ENCODE measurements at regions not wholly inside any gene's neighbourhood (a gene's known extent, or its start where the extent isn't known, plus 50 kb on each side); places are given as distances from the start of the nearest gene placed in this dataset.
"Not testable (repeated sequence)": the region's sequence is repeated elsewhere in the genome, so short reads cannot be mapped to it uniquely, and the experiment has no call there.

DNA sequence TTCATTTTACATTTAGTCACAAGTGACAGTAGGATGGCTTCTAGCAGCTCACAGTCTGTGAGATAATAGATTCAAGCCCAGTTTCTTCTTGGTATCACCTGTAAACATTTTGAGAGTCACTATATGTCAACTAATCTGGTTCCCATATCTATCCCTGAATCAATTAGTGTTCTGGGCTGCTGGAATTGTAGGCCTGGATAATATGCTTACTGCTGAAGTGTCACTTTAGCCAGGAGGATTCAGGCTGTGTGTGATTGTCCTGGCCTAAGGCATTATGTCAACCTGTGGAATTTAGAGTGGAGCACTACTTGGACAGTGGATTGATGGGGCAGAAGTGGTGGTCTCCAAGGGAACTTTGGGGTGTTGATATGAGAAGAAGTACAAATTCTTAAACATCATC, 1071.8 kb upstream of the CITED2 start:
- ATAC-seq, result no peak
- Histone ChIP-seq H3K36me3 (no peaks in the 10 kb centered on the region), H3K4me3 (no peak overlapping the region), H3K27ac (no peak overlapping the region), H3K4me1 (no peaks in the 10 kb centered on the region), H3K27me3 (ENCODE audit: low read depth) (no peaks in the 10 kb centered on the region), H3K9me3 (no peaks in the 10 kb centered on the region)
- intact Hi-C loops (cut with DNase I), result no loop called here
- DNase-seq, result no peak
- TF ChIP-seq CTCF (IDR thresholded peaks at IDR 0.05), result no peak

- Histone ChIP-seq H3K36me3 (no peaks in the 10 kb centered on the region), H3K27ac (no peak overlapping the region), H3K9me3 (no peaks in the 10 kb centered on the region), H3K4me1 (no peaks in the 10 kb centered on the region), H3K27me3 (ENCODE audit: low read depth) (no peaks in the 10 kb centered on the region), H3K4me3 (no peak overlapping the region)
- DNase-seq (no peak), ATAC-seq (no peak)
- TF ChIP-seq CTCF (IDR thresholded peaks at IDR 0.05), result no peak
- intact Hi-C loops (cut with DNase I), result no loop called here
Observed at GRCh38 chr6:140445474-140446004, 1071.1 kb upstream of the CITED2 start.

DNA sequence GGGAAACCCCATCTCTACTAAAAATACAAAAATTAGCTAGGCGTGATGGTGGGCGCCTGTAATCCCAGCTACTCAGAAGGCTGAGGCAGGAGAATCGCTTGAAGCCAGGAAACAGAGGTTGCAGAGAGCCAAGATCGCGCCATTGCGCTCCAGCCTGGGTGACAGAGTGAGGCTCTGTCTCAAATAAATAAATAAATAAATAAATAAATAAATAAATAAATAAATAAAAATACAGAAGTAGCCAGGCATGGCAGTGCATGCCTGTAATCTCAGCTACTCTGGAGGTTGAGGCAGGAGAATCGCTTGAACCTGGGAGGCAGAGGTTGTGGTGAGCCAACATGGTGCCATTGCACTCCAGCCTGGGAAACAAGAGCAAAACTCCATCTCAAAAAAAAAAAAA, 1068.7 kb upstream of the CITED2 start:
- H3K9me3 ChIP-seq; H3K27me3 ChIP-seq (ENCODE audit: low read depth); H3K36me3 ChIP-seq; ATAC-seq; H3K27ac ChIP-seq; H3K4me3 ChIP-seq; DNase-seq; intact Hi-C loops (cut with DNase I); H3K4me1 ChIP-seq: not testable (repeated sequence)

GRCh38 chr6:140441256-140441655, 1066.8 kb upstream of the CITED2 start:
- DNase-seq (peak; percentile 46), ATAC-seq (peak; percentile 79 to 83)
- Histone ChIP-seq H3K36me3 (no peaks in the 10 kb centered on the region), H3K27ac (no peak overlapping the region), H3K9me3 (no peaks in the 10 kb centered on the region), H3K4me3 (no peak overlapping the region), H3K4me1 (no peaks in the 10 kb centered on the region), H3K27me3 (ENCODE audit: low read depth) (no peaks in the 10 kb centered on the region)
- peak; percentile 55 for TF ChIP-seq CTCF (IDR thresholded peaks at IDR 0.05)
- intact Hi-C loops (cut with DNase I), result no loop called here

DNA sequence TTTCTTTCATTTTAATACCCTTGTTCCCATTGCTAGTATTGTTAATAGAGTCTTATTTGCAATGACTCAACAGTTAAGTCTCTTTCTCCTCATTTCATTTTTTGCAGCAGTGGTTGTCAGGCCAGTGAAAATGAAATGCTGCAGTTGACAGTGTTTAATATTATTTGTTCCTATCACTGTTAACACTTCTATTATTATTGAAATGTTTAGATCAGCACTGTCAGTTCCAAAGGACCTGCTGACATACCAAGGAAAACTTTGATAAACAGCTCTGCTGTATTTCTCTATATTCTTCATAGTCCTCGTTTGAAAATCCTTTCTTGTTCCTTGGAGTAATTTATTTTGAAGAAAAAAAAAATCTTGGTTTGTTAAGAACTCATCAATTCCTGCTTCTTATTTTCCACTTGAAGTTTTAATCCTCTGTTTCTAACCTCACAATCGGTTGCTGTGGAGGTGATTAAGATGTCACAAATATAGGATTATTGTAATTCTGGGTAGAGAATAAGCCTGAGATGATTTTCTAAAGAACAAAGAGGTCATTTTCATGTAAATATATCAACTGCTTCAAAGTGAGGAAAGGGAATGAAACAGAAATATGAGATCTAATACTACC, 1065.9 kb upstream of the CITED2 start:
- Histone ChIP-seq H3K27me3 (ENCODE audit: low read depth) (no peaks in the 10 kb centered on the region), H3K9me3 (no peaks in the 10 kb centered on the region), H3K4me1 (no peaks in the 10 kb centered on the region), H3K36me3 (no peaks in the 10 kb centered on the region), H3K27ac (no peak overlapping the region), H3K4me3 (no peak overlapping the region)
- no peak for DNase-seq
- ATAC-seq, result no peak
- TF ChIP-seq CTCF (IDR thresholded peaks at IDR 0.05), result no peak
- intact Hi-C loops (cut with DNase I), result no loop called here

DNA sequence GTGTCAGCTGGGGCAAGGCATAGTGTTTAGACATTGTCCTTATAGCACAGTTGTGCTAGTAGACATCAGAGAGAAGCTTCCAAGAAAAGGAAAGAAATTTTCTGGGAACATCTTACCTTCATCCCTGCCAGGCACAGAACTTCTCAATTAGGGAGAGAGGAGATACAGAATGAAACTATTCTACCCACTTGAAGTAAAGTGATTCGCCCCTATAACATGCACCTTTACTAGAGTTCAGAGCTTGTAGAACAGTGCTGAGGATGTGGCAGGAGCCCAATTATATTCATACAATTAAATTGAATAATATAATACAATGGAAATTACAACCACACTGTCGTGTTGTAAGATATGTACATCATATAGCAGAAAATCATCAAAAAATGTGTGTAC, 1063.9 kb upstream of the CITED2 start:
- ATAC-seq (no peak), DNase-seq (no peak)
- no peaks in the 10 kb centered on the region for H3K36me3 ChIP-seq
- intact Hi-C loops (cut with DNase I), result no loop called here
- H3K27me3 ChIP-seq (ENCODE audit: low read depth), result no peaks in the 10 kb centered on the region
- TF ChIP-seq CTCF (IDR thresholded peaks at IDR 0.05), result no peak
- H3K4me1 ChIP-seq, result no peaks in the 10 kb centered on the region
- no peak overlapping the region for H3K4me3 ChIP-seq
- no peaks in the 10 kb centered on the region for H3K9me3 ChIP-seq
- H3K27ac ChIP-seq, result no peak overlapping the region

Measured in lower lobe of right lung (tissue), 2 donors.